ENCODE measurements at regions not wholly inside any gene's neighbourhood (a gene's known extent, or its start where the extent isn't known, plus 50 kb on each side); places are given as distances from the start of the nearest gene placed in this dataset.

DNA sequence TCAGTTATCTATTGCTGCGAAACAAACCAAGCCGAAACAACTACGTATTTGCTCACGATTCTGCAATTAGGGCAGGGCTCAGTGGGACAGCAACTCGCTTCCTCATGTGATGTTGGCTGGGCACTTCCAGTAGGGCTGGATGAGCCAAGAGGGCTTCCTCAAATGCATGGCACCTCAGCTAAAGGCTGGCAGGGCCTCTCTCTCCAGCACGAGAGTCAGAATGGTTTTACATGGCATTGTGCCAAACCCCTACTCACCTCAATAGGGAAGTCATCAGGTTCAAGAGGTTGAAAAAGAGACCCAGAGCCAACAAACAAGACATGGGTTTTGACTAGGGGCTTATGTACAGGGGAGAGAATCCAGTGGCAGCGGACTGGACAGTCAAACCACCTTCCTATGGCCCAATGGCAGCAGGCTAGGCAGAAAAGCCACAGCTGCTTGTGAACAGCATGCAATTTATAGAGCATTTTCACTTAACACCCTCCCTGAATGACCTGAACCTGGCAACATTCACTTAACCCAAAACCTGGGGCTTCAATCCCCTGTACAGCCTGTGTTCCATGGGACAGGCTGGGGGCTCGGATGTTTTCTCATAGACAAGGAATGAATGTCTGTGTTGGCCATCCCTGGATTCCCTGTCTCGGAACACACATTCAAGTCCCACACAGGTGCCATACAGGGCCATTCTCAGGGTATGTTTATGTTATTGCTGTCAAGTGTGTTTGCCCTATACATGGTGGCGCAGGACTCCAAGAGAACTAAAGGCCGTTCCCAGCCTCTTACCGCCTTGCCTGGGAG, 154.2 kb upstream of the NAV2 start:
- Histone ChIP-seq H3K27ac (no peak overlapping the region), H3K4me3 (no peak overlapping the region), H3K4me1 (replicated peaks in 1 of 2) (no peaks in the 10 kb centered on the region), H3K9me3 (replicated peaks in 1 of 3) (no peaks in the 10 kb centered on the region), H3K27me3 (no peaks in the 10 kb centered on the region), H3K36me3 (replicated peaks in 1 of 2) (no peaks in the 10 kb centered on the region)
- no peak for DNase-seq
- 85 to 91% (median 89%) methylated on average over 12 of the region's 12 CpGs for whole genome bisulfite sequencing, 4 donors
- intact Hi-C loops (cut with DNase I) = loop anchor here (5.0 to 10.0 kb wide), 3 partner anchors 304 to 486 kb away; no protein-coding TSS in a partner anchor
- TF ChIP-seq POLR2A (IDR thresholded peaks at IDR 0.05) = no peak

DNA sequence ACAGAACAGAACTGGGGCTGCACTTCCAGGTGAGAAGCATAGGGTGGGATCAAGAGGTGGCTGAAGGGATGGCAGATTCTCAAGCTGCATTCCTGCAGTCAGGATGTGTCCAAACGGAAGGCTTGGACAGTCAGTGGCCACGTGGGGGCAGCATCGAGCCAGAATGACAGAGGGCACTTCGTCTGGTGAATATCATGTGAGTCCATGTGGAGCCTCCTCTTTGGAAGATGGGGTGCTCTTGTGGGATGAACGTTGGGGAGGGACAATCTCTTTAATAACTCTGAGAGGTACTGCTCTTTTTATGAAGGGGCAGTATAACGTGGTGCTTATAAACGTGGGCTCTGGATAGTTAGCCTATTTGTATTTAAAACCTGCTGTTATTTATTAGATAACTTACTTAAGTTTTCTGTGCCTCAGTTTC, 154.9 kb upstream of the NAV2 start:
- intact Hi-C loops (cut with DNase I) = loop anchor here (5.0 to 10.0 kb wide), 3 partner anchors 303 to 485 kb away; no protein-coding TSS in a partner anchor
- WGBS, 4 donors = 3 to 9% (median 6%) methylated on average over 7 of the region's 7 CpGs

DNA sequence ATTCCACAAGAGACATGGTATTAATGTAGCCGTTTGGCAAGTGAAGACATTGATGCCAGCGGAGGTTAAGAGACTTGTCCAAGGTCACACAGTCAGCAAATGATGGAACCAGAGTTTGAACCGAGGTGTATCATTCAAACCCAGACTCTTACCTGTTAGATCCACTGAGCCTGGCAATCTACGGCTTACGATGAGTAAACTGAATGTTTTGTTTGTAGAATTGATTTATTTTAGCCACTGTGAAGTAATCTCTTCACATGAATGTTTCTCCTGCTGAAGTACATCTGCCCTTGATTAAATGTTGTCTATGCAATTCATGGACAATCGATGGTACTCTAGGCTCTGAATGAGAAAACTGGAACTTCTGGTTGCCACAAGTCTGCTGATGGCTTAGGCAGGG, 155.5 kb upstream of the NAV2 start:
- intact Hi-C loops (cut with DNase I) = loop anchor here (5.0 to 10.0 kb wide), 3 partner anchors 302 to 485 kb away; no protein-coding TSS in a partner anchor
- Histone ChIP-seq H3K36me3 (replicated peaks in 1 of 2) (no peaks in the 10 kb centered on the region), H3K4me1 (replicated peaks in 1 of 2) (no peaks in the 10 kb centered on the region)

More for the DNA sequence above, 154.9 kb upstream of the NAV2 start:
- Histone ChIP-seq H3K27ac (no peak overlapping the region), H3K4me1 (replicated peaks in 1 of 2) (no peaks in the 10 kb centered on the region), H3K9me3 (replicated peaks in 1 of 3) (no peaks in the 10 kb centered on the region), H3K4me3 (no peak overlapping the region), H3K36me3 (replicated peaks in 1 of 2) (no peaks in the 10 kb centered on the region), H3K27me3 (no peaks in the 10 kb centered on the region)
- TF ChIP-seq, protein P1, sequence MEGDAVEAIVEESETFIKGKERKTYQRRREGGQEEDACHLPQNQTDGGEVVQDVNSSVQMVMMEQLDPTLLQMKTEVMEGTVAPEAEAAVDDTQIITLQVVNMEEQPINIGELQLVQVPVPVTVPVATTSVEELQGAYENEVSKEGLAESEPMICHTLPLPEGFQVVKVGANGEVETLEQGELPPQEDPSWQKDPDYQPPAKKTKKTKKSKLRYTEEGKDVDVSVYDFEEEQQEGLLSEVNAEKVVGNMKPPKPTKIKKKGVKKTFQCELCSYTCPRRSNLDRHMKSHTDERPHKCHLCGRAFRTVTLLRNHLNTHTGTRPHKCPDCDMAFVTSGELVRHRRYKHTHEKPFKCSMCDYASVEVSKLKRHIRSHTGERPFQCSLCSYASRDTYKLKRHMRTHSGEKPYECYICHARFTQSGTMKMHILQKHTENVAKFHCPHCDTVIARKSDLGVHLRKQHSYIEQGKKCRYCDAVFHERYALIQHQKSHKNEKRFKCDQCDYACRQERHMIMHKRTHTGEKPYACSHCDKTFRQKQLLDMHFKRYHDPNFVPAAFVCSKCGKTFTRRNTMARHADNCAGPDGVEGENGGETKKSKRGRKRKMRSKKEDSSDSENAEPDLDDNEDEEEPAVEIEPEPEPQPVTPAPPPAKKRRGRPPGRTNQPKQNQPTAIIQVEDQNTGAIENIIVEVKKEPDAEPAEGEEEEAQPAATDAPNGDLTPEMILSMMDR (IDR thresholded peaks at IDR 0.05) = peak; percentile 68 to 86 (median 76)
- TF ChIP-seq POLR2A (IDR thresholded peaks at IDR 0.05) = no peak
- DNase-seq = peak; percentile 77 to 91 (median 85)

DNA sequence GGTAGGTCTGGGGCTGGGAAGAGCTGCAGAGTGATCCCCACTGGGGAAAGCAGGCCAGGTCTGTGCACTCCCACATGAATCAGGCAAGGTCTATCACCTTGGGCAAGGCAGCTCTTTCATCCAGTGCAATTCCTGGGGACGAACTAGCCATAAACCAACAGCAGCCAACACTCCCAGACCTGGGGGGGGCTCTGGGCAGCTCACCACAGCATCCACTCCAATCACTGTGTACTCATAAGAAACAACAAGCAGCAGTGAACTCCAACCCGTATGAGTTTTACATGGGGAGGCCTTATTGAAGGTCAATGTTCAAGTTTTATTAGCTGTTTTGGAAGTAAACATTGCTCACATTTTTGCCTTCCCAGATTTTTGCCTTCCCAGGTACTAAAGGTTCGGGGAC, 157.4 kb upstream of the NAV2 start:
- Histone ChIP-seq H3K9me3 (replicated peaks in 1 of 3) (no peaks in the 10 kb centered on the region), H3K36me3 (replicated peaks in 1 of 2) (no peaks in the 10 kb centered on the region), H3K4me1 (replicated peaks in 1 of 2) (no peaks in the 10 kb centered on the region), H3K27me3 (no peaks in the 10 kb centered on the region), H3K27ac (no peak overlapping the region), H3K4me3 (no peak overlapping the region)
- TF ChIP-seq, protein P1 (IDR thresholded peaks at IDR 0.05) = no peak
- no peak for TF ChIP-seq POLR2A (IDR thresholded peaks at IDR 0.05)
- 59 to 77% (median 67%) methylated on average over 3 of the region's 3 CpGs for WGBS, 4 donors
- intact Hi-C loops (cut with DNase I) = loop anchor here (5.0 to 10.0 kb wide), 3 partner anchors 300 to 483 kb away; no protein-coding TSS in a partner anchor
- no peak for DNase-seq

More for the DNA sequence above, 155.5 kb upstream of the NAV2 start:
- Histone ChIP-seq H3K4me3 (no peak overlapping the region), H3K9me3 (replicated peaks in 1 of 3) (no peaks in the 10 kb centered on the region), H3K27me3 (no peaks in the 10 kb centered on the region), H3K27ac (no peak overlapping the region)
- WGBS, 4 donors = 41 to 54% (median 51%) methylated on average over 6 of the region's 6 CpGs
- no peak for TF ChIP-seq POLR2A (IDR thresholded peaks at IDR 0.05)
- TF ChIP-seq, protein P1 (IDR thresholded peaks at IDR 0.05) = no peak
- no peak for DNase-seq

Data from adrenal gland (tissue), 9 donors.